Endothelial cell of umbilical vein (primary cell): ENCODE measurements at regions not wholly inside any gene's neighbourhood (a gene's known extent, or its start where the extent isn't known, plus 50 kb on each side); places are given as distances from the start of the nearest gene placed in this dataset.

Source experiments
- EZH2 ChIP-seq: IDR thresholded peaks from 2 replicates; pipeline ENCODE4 v1.6.1; 2012; ENCODE audit warnings: borderline replicate concordance, low read depth, mild to moderate bottlenecking, moderate library complexity, low read length, inconsistent platforms; ENCODE audit not compliant: severe bottlenecking
- FOS ChIP-seq: IDR thresholded peaks from 2 replicates; pipeline ENCODE4 v1.6.1; 2011; ENCODE audit warnings: mild to moderate bottlenecking, low read length, moderate library complexity, borderline replicate concordance; ENCODE audit not compliant: insufficient read depth
- GATA2 ChIP-seq: IDR thresholded peaks from 2 replicates; pipeline ENCODE4 v1.7.0; 2011; ENCODE audit warnings: low read depth, mild to moderate bottlenecking, moderate library complexity, mixed read lengths, low read length; ENCODE audit not compliant: insufficient read length, insufficient read depth
- JUN ChIP-seq: IDR thresholded peaks from 2 replicates; pipeline ENCODE4 v1.6.1; 2011; ENCODE audit warnings: borderline replicate concordance, low read depth; ENCODE audit not compliant: insufficient read length, insufficient read depth
- MYC ChIP-seq: IDR thresholded peaks from one replicate; pipeline ENCODE4 v1.6.1; 2011; ENCODE audit warnings: mild to moderate bottlenecking, low read depth, low read length
- POLR2A ChIP-seq: IDR thresholded peaks from 2 replicates; pipeline ENCODE4 v1.6.1; 2012; ENCODE audit warnings: low read depth, mild to moderate bottlenecking, control low read depth, low read length
- POLR2AphosphoS5 ChIP-seq: IDR thresholded peaks from 2 replicates; pipeline ENCODE4 v1.6.1; 2012; ENCODE audit warnings: low read depth, mild to moderate bottlenecking, control low read depth, low read length, moderate library complexity; ENCODE audit not compliant: insufficient read depth
- TF ChIP-seq, protein P1 (sequence below), 2 donors: IDR thresholded peaks; 1 replicate in 1 of 2; 2 replicates in 1 of 2; pipeline ENCODE4 v1.5.1; 2011; ENCODE audit warnings: low read length in 2 of 2, mild to moderate bottlenecking in 2 of 2, moderate library complexity in 2 of 2, control low read depth in 1 of 2, inconsistent platforms in 1 of 2, low read depth in 1 of 2; ENCODE audit not compliant: insufficient read depth in 1 of 2; ENCODE audit errors: extremely low read depth in 1 of 2
- TF ChIP-seq, protein P2 (sequence below): IDR thresholded peaks from 2 replicates; pipeline ENCODE4 v1.6.1; 2011; ENCODE audit not compliant: insufficient read depth, insufficient read length

DNA sequence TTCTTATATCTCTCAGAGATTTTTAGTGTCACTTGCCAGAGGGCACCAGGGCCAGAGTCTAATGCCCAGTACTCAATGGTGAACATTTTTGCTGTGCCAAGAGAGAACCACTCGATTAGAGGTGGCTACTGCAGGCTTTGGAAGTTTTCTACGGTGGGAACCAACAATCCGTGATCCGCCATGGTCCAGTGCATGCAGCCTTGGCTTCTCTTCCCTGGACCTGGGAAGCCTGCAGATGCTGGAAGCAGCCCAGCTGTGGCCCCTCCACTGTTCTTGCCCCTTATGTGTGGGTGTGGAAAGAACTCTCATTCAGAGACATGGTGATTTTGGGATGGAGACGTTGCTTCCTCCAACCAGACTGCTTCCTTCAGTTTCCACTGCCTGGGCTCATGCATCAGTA, 224.2 kb downstream of the TSHZ3 start:
- no peak for TF ChIP-seq POLR2AphosphoS5
- TF ChIP-seq, protein P1, sequence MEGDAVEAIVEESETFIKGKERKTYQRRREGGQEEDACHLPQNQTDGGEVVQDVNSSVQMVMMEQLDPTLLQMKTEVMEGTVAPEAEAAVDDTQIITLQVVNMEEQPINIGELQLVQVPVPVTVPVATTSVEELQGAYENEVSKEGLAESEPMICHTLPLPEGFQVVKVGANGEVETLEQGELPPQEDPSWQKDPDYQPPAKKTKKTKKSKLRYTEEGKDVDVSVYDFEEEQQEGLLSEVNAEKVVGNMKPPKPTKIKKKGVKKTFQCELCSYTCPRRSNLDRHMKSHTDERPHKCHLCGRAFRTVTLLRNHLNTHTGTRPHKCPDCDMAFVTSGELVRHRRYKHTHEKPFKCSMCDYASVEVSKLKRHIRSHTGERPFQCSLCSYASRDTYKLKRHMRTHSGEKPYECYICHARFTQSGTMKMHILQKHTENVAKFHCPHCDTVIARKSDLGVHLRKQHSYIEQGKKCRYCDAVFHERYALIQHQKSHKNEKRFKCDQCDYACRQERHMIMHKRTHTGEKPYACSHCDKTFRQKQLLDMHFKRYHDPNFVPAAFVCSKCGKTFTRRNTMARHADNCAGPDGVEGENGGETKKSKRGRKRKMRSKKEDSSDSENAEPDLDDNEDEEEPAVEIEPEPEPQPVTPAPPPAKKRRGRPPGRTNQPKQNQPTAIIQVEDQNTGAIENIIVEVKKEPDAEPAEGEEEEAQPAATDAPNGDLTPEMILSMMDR (IDR thresholded peaks at IDR 0.05; ENCODE audit: extremely low read depth in 1 of 2, insufficient read depth in 1 of 2, low read depth in 1 of 2, low read length in 2 of 2) = no peak
- no peak for TF ChIP-seq EZH2
- no peak for TF ChIP-seq JUN
- no peak for TF ChIP-seq POLR2A
- TF ChIP-seq FOS = no peak
- TF ChIP-seq MYC = no peak
- TF ChIP-seq, protein P2, sequence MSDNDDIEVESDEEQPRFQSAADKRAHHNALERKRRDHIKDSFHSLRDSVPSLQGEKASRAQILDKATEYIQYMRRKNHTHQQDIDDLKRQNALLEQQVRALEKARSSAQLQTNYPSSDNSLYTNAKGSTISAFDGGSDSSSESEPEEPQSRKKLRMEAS = no peak
- no peak for TF ChIP-seq GATA2
